ENCODE measurements at regions not wholly inside any gene's neighbourhood (a gene's known extent, or its start where the extent isn't known, plus 50 kb on each side); places are given as distances from the start of the nearest gene placed in this dataset.

DNA sequence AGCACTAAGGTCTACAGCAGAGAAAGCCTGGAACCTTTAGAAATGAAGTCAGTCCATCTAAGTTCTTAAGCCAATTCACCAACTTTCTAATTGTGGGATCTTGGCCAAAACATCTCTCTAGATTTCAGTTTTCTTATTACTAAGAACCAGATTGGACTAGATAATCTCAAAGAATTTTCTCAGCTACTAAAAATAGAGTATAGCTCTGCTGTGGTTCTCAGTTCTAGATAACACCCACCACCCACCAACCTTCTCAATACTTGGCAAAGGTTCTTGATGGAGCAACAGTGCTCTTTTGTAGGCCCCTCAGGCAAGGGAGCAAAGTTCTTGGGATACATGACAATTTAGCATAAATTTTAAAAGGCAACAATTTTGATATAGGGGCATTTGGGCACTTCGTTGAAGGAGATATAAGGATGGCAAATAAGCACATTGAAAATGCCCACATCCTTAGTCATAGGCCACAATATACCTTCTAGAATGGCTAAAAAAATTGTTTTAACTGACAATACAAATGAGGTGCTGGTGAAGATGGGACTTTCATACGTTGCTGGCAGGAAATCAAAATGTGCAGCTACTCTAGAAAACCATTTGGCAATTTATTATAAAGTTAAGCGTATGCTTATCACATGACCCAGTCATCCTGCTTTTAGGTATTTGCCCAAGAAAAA, 74.4 kb upstream of the TMEM132E start:
- TF ChIP-seq, protein P1, sequence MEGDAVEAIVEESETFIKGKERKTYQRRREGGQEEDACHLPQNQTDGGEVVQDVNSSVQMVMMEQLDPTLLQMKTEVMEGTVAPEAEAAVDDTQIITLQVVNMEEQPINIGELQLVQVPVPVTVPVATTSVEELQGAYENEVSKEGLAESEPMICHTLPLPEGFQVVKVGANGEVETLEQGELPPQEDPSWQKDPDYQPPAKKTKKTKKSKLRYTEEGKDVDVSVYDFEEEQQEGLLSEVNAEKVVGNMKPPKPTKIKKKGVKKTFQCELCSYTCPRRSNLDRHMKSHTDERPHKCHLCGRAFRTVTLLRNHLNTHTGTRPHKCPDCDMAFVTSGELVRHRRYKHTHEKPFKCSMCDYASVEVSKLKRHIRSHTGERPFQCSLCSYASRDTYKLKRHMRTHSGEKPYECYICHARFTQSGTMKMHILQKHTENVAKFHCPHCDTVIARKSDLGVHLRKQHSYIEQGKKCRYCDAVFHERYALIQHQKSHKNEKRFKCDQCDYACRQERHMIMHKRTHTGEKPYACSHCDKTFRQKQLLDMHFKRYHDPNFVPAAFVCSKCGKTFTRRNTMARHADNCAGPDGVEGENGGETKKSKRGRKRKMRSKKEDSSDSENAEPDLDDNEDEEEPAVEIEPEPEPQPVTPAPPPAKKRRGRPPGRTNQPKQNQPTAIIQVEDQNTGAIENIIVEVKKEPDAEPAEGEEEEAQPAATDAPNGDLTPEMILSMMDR (IDR thresholded peaks at IDR 0.05): no peak
- no peak for TF ChIP-seq POLR2A (IDR thresholded peaks at IDR 0.05)
